Caco-2 (cell line): ENCODE measurements at regions not wholly inside any gene's neighbourhood (a gene's known extent, or its start where the extent isn't known, plus 50 kb on each side); places are given as distances from the start of the nearest gene placed in this dataset.

Source experiments
- BruUV-seq: library from RNA; stranded (reverse); fragments of 400-500 nt; replicated peaks from 2 replicates; lab custom pipeline; 2021; lab: Mats Ljungman, UMichigan
- CTCF ChIA-PET: fragments of 300-600 bp; sonication (Branson Sonifier 250); formaldehyde crosslinking; loops from one replicate; lab custom pipeline; 2022; ENCODE audit warnings: antibody characterized with exemption; lab: Charles Lee
- POLR2A ChIA-PET: fragments of 300-600 bp; sonication (Branson Sonifier 250); formaldehyde crosslinking; loops from one replicate; lab custom pipeline; 2022; ENCODE audit warnings: antibody characterized with exemption; lab: Charles Lee
- DNase-seq, 2 experiments: peaks; one replicate each; pipeline versions ENCODE4 v3.0.0 to v3.0.0-alpha.2; 2020 to 2022
- H3K27me3 ChIP-seq: replicated peaks from 2 replicates; pipeline ENCODE4 v1.6.0; 2011; ENCODE audit warnings: low read length; ENCODE audit not compliant: control insufficient read depth, insufficient read depth
- H3K36me3 ChIP-seq: 2 replicates; pipeline ENCODE4 v1.5.1; 2011; ENCODE audit warnings: low read length; ENCODE audit not compliant: control insufficient read depth, insufficient read depth
- H3K4me1 ChIP-seq: fragments of 250-450 bp; sonication (Bioruptor Pico); 2 replicates; pipeline ENCODE4 v1.5.1; 2020; ENCODE audit warnings: mild to moderate bottlenecking
- H3K4me3 ChIP-seq: 2 replicates; pipeline ENCODE4 v1.5.1; 2011; ENCODE audit warnings: low read depth, mild to moderate bottlenecking, control low read depth, low read length
- H3K9me3 ChIP-seq: fragments of 250-450 bp; sonication (Bioruptor Pico); 2 replicates; pipeline ENCODE4 v1.5.1; 2020; ENCODE audit warnings: mild to moderate bottlenecking, moderate library complexity
- H3K27ac Mint-ChIP-seq: one replicate; pipeline ENCODE4 v1.8.0; 2022; ENCODE audit warnings: mixed read lengths; ENCODE audit not compliant: unreplicated experiment
- H3K27me3 Mint-ChIP-seq: one replicate; pipeline ENCODE4 v1.8.0; 2022; ENCODE audit warnings: mixed read lengths; ENCODE audit not compliant: insufficient read depth, unreplicated experiment
- H3K36me3 Mint-ChIP-seq: one replicate; pipeline ENCODE4 v1.8.0; 2022; ENCODE audit warnings: mild to moderate bottlenecking, mixed read lengths; ENCODE audit not compliant: insufficient read depth, unreplicated experiment
- H3K4me1 Mint-ChIP-seq: one replicate; pipeline ENCODE4 v1.8.0; 2022; ENCODE audit warnings: low read depth, mixed read lengths; ENCODE audit not compliant: unreplicated experiment
- H3K4me3 Mint-ChIP-seq: one replicate; pipeline ENCODE4 v1.8.0; 2022; ENCODE audit warnings: mild to moderate bottlenecking, moderate library complexity, mixed read lengths; ENCODE audit not compliant: unreplicated experiment
- H3K9me3 Mint-ChIP-seq: one replicate; pipeline ENCODE4 v1.8.0; 2022; ENCODE audit warnings: mixed read lengths; ENCODE audit not compliant: unreplicated experiment
- intact Hi-C: fragments of 100-400 bp; cut with micrococcal nuclease; formaldehyde crosslinking; loops from one replicate; pipeline ENCODE4 v1.10.0; 2022; ENCODE audit not compliant: unreplicated experiment
- TF ChIP-seq, protein P1 (sequence below), 2 experiments: fragments of 200-600 bp in 1 of 2; IDR thresholded peaks; 1 replicate in 1 of 2; 2 replicates in 1 of 2; pipeline versions ENCODE4 v1.5.1 to v1.8.0; 2011 to 2022; ENCODE audit warnings: antibody characterized with exemption in 1 of 2, control low read depth in 1 of 2, inconsistent platforms in 1 of 2, low read depth in 1 of 2, low read length in 1 of 2, mild to moderate bottlenecking in 1 of 2, moderate library complexity in 1 of 2; ENCODE audit not compliant: insufficient read depth in 1 of 2, severe bottlenecking in 1 of 2, unreplicated experiment in 1 of 2

DNA sequence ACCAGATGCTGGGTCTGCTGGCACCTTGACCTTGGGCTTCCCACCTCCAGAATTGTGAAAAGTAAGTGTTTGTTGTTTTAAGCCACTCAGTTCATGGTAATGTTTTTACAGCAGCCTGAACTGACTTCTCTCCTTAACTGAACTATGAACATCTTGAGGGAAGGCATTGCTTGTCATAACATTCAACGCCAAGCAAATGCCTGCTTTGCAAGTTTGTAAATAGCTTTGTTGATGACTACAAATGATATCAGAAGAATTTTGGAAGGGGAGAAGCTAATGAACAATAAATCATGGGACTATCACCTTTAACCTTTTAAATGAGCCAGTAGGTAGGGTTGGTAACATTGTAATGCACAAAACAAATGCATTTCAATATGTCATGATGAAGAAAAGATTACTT is 402.4 kb upstream of the ADARB2 start:
- no TSS peak for BruUV-seq
- H3K4me3 ChIP-seq = no peak overlapping the region
- ChIA-PET POLR2A (no interaction called here), CTCF (no interaction called here)
- peaks cover 11% of the 10 kb centered on the region for H3K27me3 Mint-ChIP-seq
- no peak overlapping the region for H3K27ac Mint-ChIP-seq
- no peak for DNase-seq
- no peaks in the 10 kb centered on the region for H3K4me1 Mint-ChIP-seq
- TF ChIP-seq, protein P1, sequence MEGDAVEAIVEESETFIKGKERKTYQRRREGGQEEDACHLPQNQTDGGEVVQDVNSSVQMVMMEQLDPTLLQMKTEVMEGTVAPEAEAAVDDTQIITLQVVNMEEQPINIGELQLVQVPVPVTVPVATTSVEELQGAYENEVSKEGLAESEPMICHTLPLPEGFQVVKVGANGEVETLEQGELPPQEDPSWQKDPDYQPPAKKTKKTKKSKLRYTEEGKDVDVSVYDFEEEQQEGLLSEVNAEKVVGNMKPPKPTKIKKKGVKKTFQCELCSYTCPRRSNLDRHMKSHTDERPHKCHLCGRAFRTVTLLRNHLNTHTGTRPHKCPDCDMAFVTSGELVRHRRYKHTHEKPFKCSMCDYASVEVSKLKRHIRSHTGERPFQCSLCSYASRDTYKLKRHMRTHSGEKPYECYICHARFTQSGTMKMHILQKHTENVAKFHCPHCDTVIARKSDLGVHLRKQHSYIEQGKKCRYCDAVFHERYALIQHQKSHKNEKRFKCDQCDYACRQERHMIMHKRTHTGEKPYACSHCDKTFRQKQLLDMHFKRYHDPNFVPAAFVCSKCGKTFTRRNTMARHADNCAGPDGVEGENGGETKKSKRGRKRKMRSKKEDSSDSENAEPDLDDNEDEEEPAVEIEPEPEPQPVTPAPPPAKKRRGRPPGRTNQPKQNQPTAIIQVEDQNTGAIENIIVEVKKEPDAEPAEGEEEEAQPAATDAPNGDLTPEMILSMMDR (IDR thresholded peaks at IDR 0.05; ENCODE audit: insufficient read depth in 1 of 2, low read depth in 1 of 2, low read length in 1 of 2, severe bottlenecking in 1 of 2, unreplicated experiment in 1 of 2) = no peak
- H3K4me3 Mint-ChIP-seq = no peak overlapping the region
- H3K27me3 ChIP-seq = no peaks in the 10 kb centered on the region
- H3K9me3 ChIP-seq = no peaks in the 10 kb centered on the region; the same call in 1 of the 2 replicates
- no peaks in the 10 kb centered on the region for H3K4me1 ChIP-seq
- H3K9me3 Mint-ChIP-seq = no peaks in the 10 kb centered on the region
- intact Hi-C loops = no loop called here
- H3K36me3 ChIP-seq = no peaks in the 10 kb centered on the region
- no peaks in the 10 kb centered on the region for H3K36me3 Mint-ChIP-seq

DNA sequence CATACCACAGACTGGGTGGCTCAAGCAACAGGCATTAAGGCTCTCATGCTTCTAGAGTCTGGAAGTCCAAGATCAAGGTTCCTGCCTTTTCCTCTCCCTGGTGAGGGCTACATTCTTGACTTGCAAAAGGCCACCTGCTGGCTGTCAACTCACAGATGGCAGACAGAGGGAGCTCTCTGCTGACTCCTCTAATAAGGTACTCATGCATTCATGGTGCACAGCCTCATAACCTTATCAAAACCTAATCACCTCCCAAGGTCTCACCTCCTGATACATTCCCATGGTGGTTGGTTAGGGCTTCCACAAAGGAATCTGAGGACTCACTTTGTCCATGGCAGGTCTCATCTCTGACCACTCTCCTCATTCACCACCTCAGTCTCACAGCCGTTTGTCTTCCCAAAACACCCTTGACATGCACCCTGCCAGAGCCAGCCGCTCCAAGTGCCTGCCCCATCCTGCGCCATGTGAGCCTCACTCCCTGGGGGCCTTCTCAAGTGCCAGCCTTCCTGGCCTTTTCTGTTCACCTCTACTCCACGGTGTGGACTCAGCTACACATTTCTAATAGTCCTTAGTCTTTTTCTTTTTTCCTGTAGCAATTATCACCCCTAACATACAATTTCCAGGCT is 400.3 kb upstream of the ADARB2 start:
- Histone ChIP-seq H3K9me3 (no peaks in the 10 kb centered on the region; the same call in 1 of the 2 replicates), H3K4me1 (no peaks in the 10 kb centered on the region), H3K4me3 (no peak overlapping the region), H3K27me3 (no peaks in the 10 kb centered on the region), H3K36me3 (no peaks in the 10 kb centered on the region)
- Mint-ChIP-seq H3K9me3 (no peaks in the 10 kb centered on the region), H3K4me1 (no peaks in the 10 kb centered on the region), H3K36me3 (no peaks in the 10 kb centered on the region), H3K27me3 (peaks cover 7% of the 10 kb centered on the region), H3K27ac (no peak overlapping the region), H3K4me3 (no peak overlapping the region)
- TF ChIP-seq, protein P1 (IDR thresholded peaks at IDR 0.05; ENCODE audit: insufficient read depth in 1 of 2, low read depth in 1 of 2, low read length in 1 of 2, severe bottlenecking in 1 of 2, unreplicated experiment in 1 of 2) = peak; percentile 63 to 68
- intact Hi-C loops = loop anchor here (2.0 kb wide), 1 partner anchor 905 kb away; no protein-coding TSS in a partner anchor
- CTCF ChIA-PET = interaction anchor here (0.6 kb wide), 1 partner anchor 83 kb away, joined by 3 read pairs; no protein-coding TSS in a partner anchor
- no TSS peak for BruUV-seq
- peak; percentile 40 to 54 for DNase-seq
- POLR2A ChIA-PET = no interaction called here

DNA sequence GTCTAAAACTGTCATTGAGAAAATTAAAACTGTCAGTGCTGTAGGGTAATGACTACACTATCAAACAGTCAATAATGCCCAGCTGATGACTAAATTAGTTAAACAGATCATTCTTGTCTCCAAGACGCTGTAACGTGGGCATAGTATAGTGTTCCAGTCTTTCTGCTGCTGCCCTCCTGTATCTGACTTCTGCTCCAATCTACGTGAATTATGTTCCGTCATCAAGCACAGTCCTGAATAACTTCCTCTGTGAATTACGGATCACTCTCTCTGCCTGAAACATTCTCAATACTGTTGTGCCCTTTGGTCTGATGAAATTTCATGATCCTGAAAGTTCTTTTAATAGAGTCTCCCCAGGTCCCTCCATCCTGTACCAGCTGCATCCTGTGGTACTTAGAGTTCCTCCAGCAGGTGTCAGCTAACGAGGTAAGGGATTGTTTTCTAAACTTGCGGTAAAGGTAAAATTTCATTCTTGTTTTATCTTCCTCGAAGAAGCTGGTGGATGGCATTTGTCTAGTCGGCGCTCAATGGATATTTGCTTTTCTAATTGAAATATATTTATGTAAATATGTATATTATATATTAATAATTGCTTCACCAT is 393.5 kb upstream of the ADARB2 start:
- H3K9me3 Mint-ChIP-seq = no peaks in the 10 kb centered on the region
- ChIA-PET POLR2A (no interaction called here), CTCF (no interaction called here)
- no peaks in the 10 kb centered on the region for H3K4me1 Mint-ChIP-seq
- Histone ChIP-seq H3K9me3 (no peaks in the 10 kb centered on the region), H3K36me3 (no peaks in the 10 kb centered on the region), H3K27me3 (peaks cover 2% of the 10 kb centered on the region), H3K4me3 (no peak overlapping the region), H3K4me1 (no peaks in the 10 kb centered on the region)
- BruUV-seq = no TSS peak
- H3K27ac Mint-ChIP-seq = no peak overlapping the region
- H3K36me3 Mint-ChIP-seq = no peaks in the 10 kb centered on the region
- no peak overlapping the region for H3K4me3 Mint-ChIP-seq
- H3K27me3 Mint-ChIP-seq = peaks cover 11% of the 10 kb centered on the region
- no peak for DNase-seq
- TF ChIP-seq, protein P1 (IDR thresholded peaks at IDR 0.05; ENCODE audit: insufficient read depth in 1 of 2, low read depth in 1 of 2, low read length in 1 of 2, severe bottlenecking in 1 of 2, unreplicated experiment in 1 of 2) = no peak
- intact Hi-C loops = no loop called here
